ENCODE measurements at regions not wholly inside any gene's neighbourhood (a gene's known extent, or its start where the extent isn't known, plus 50 kb on each side); places are given as distances from the start of the nearest gene placed in this dataset.

DNA sequence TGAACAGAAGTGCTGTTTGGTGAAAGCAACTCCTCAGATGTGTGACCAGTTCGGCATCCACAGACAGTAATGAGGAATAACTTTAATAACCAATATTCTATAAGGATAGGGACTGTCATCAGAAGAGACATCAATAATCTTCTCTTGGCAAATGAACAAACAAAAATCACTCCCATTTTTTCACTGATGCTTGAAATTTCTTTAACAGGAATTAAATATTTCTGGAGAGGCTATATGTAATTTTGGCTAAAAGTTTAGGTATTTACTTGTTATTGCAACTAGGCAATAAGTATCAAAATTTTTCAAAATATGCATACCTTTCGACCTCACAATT, 121.6 kb upstream of the EEA1 start:
- no peak overlapping the region for H3K14ac ChIP-seq (ENCODE audit: low read length)
- no peak overlapping the region for H3K27ac ChIP-seq (ENCODE audit: low read depth, low read length)
- H3K79me2 ChIP-seq (ENCODE audit: control insufficient read depth, insufficient read depth, low read length, poor library complexity), result no peaks in the 10 kb centered on the region
- no peak overlapping the region for H2BK120ac ChIP-seq (ENCODE audit: insufficient read depth, low read length, poor library complexity)
- H3K18ac ChIP-seq (ENCODE audit: low read length), result no peak overlapping the region
- no peak overlapping the region for H2AFZ ChIP-seq (ENCODE audit: insufficient read depth, low read length, poor library complexity)
- no peak for DNase-seq
- H3K27me3 ChIP-seq (ENCODE audit: insufficient read depth, low read length), result no peaks in the 10 kb centered on the region
- no peak overlapping the region for H4K8ac ChIP-seq (ENCODE audit: low read depth, low read length)
- no peaks in the 10 kb centered on the region for H3K79me1 ChIP-seq (ENCODE audit: low read length)
- no peaks in the 10 kb centered on the region for H3K36me3 ChIP-seq (ENCODE audit: control insufficient read depth in 1 of 2, insufficient read depth in 2 of 2, low read length in 2 of 2)
- H3K9me3 ChIP-seq (ENCODE audit: insufficient read depth, low read depth, low read length), result no peaks in the 10 kb centered on the region
- no CpG with 5 or more reads among the region's 2 CpGs for WGBS (ENCODE audit: extremely low coverage, insufficient coverage, insufficient read length)
- no peak overlapping the region for H3K23ac ChIP-seq (ENCODE audit: low read length)
- H2BK12ac ChIP-seq (ENCODE audit: low read length), result no peak overlapping the region
- no peak overlapping the region for H2BK5ac ChIP-seq (ENCODE audit: low read depth, low read length, poor library complexity)
- no peak overlapping the region for H2AK5ac ChIP-seq (ENCODE audit: low read length)
- H3K4me2 ChIP-seq (ENCODE audit: low read length), result no peak overlapping the region
- no peak overlapping the region for H4K12ac ChIP-seq (ENCODE audit: low read depth, low read length)
- no peak overlapping the region for H3K4me3 ChIP-seq (ENCODE audit: low read depth, low read length)
- no peaks in the 10 kb centered on the region for H3K4me1 ChIP-seq (ENCODE audit: control insufficient read depth in 1 of 2, insufficient read depth in 2 of 2, low read length in 2 of 2)
- no peak overlapping the region for H3K9ac ChIP-seq (ENCODE audit: low read length)
- H4K91ac ChIP-seq (ENCODE audit: low read depth, low read length), result no peak overlapping the region
- H3K4ac ChIP-seq (ENCODE audit: low read depth, low read length), result no peak overlapping the region

GRCh38 chr12:93054021-93054420, 124.9 kb upstream of the EEA1 start:
- H3K4ac ChIP-seq (ENCODE audit: low read depth, low read length), result no peak overlapping the region
- H3K79me2 ChIP-seq (ENCODE audit: control insufficient read depth, insufficient read depth, low read length, poor library complexity), result no peaks in the 10 kb centered on the region
- no peak overlapping the region for H3K18ac ChIP-seq (ENCODE audit: low read length)
- H3K9ac ChIP-seq (ENCODE audit: low read length), result no peak overlapping the region
- no peaks in the 10 kb centered on the region for H3K79me1 ChIP-seq (ENCODE audit: low read length)
- H2BK5ac ChIP-seq (ENCODE audit: low read depth, low read length, poor library complexity), result no peak overlapping the region
- H3K27me3 ChIP-seq (ENCODE audit: insufficient read depth, low read length), result no peaks in the 10 kb centered on the region
- no peak overlapping the region for H2BK120ac ChIP-seq (ENCODE audit: insufficient read depth, low read length, poor library complexity)
- DNase-seq, result no peak
- H3K27ac ChIP-seq (ENCODE audit: low read depth, low read length), result no peak overlapping the region
- no peak overlapping the region for H2AFZ ChIP-seq (ENCODE audit: insufficient read depth, low read length, poor library complexity)
- H3K14ac ChIP-seq (ENCODE audit: low read length), result no peak overlapping the region
- no peak overlapping the region for H3K4me2 ChIP-seq (ENCODE audit: low read length)
- H4K91ac ChIP-seq (ENCODE audit: low read depth, low read length), result no peak overlapping the region
- H2BK12ac ChIP-seq (ENCODE audit: low read length), result no peak overlapping the region
- no peak overlapping the region for H2AK5ac ChIP-seq (ENCODE audit: low read length)
- no peak overlapping the region for H3K4me3 ChIP-seq (ENCODE audit: low read depth, low read length)
- no peak overlapping the region for H4K12ac ChIP-seq (ENCODE audit: low read depth, low read length)
- no peak overlapping the region for H4K8ac ChIP-seq (ENCODE audit: low read depth, low read length)
- no peaks in the 10 kb centered on the region for H3K4me1 ChIP-seq (ENCODE audit: control insufficient read depth in 1 of 2, insufficient read depth in 2 of 2, low read length in 2 of 2)
- H3K9me3 ChIP-seq (ENCODE audit: insufficient read depth, low read depth, low read length), result no peaks in the 10 kb centered on the region
- H3K23ac ChIP-seq (ENCODE audit: low read length), result no peak overlapping the region
- H3K36me3 ChIP-seq (ENCODE audit: control insufficient read depth in 1 of 2, insufficient read depth in 2 of 2, low read length in 2 of 2), result no peaks in the 10 kb centered on the region

DNA sequence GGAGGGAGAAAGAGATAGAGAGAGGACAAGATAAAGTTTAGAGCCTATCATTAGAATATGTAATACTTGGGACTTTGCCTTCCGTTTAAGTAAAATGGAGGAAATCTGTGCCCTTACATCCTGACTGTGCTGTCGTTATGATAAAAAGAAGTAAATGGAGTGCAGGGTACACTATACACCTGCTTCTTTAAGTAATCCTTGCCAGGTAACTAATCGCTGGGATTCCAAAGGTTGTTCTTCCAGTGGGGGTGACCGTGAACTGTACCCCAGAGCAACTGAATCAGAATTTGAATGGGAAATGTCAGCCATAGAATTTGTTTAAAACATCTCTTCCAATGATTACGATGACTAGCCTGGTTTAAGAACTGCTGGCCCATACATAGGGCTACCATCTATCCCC, 126.1 kb upstream of the EEA1 start:
- H3K4me3 ChIP-seq (ENCODE audit: low read depth, low read length), result no peak overlapping the region
- no peaks in the 10 kb centered on the region for H3K79me1 ChIP-seq (ENCODE audit: low read length)
- H3K36me3 ChIP-seq (ENCODE audit: control insufficient read depth in 1 of 2, insufficient read depth in 2 of 2, low read length in 2 of 2), result no peaks in the 10 kb centered on the region
- H2BK12ac ChIP-seq (ENCODE audit: low read length), result no peak overlapping the region
- no peak overlapping the region for H2AK5ac ChIP-seq (ENCODE audit: low read length)
- H3K4ac ChIP-seq (ENCODE audit: low read depth, low read length), result no peak overlapping the region
- no peaks in the 10 kb centered on the region for H3K4me1 ChIP-seq (ENCODE audit: control insufficient read depth in 1 of 2, insufficient read depth in 2 of 2, low read length in 2 of 2)
- no peak overlapping the region for H3K4me2 ChIP-seq (ENCODE audit: low read length)
- no peak overlapping the region for H2AFZ ChIP-seq (ENCODE audit: insufficient read depth, low read length, poor library complexity)
- H3K9me3 ChIP-seq (ENCODE audit: insufficient read depth, low read depth, low read length), result no peaks in the 10 kb centered on the region
- H4K8ac ChIP-seq (ENCODE audit: low read depth, low read length), result no peak overlapping the region
- DNase-seq, result no peak
- H2BK5ac ChIP-seq (ENCODE audit: low read depth, low read length, poor library complexity), result no peak overlapping the region
- H3K9ac ChIP-seq (ENCODE audit: low read length), result no peak overlapping the region
- no peaks in the 10 kb centered on the region for H3K27me3 ChIP-seq (ENCODE audit: insufficient read depth, low read length)
- H4K91ac ChIP-seq (ENCODE audit: low read depth, low read length), result no peak overlapping the region
- H3K18ac ChIP-seq (ENCODE audit: low read length), result no peak overlapping the region
- no peak overlapping the region for H3K23ac ChIP-seq (ENCODE audit: low read length)
- no peak overlapping the region for H3K27ac ChIP-seq (ENCODE audit: low read depth, low read length)
- no CpG with 5 or more reads among the region's 5 CpGs for WGBS (ENCODE audit: extremely low coverage, insufficient coverage, insufficient read length)
- no peaks in the 10 kb centered on the region for H3K79me2 ChIP-seq (ENCODE audit: control insufficient read depth, insufficient read depth, low read length, poor library complexity)
- H4K12ac ChIP-seq (ENCODE audit: low read depth, low read length), result no peak overlapping the region
- H2BK120ac ChIP-seq (ENCODE audit: insufficient read depth, low read length, poor library complexity), result no peak overlapping the region
- no peak overlapping the region for H3K14ac ChIP-seq (ENCODE audit: low read length)

DNA sequence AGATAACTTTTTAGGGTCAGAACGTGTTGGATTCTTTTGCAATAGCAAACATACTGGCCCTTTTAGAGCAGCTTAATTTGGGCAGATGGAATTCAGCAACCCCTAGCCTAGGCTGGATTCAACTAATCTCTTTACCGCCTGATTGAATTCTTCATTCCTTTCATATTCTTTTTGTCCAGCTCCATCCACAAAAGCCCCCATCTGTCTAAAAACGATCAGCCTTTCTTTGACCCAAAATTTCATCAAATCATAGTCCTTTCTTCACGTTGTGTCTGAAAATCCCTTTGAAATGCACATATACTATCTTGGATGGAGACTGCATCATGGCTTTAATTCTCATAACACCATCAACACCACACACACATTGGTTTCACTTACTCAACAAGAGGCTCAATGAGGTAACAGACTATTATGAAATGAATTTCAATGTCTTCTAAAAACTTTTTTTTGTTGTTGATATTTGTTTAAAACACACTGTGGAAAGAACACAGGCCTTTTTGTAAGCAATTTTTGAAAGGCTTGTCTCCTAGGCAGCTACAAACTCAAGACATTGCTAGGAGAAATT, 128.0 kb upstream of the EEA1 start:
- DNase-seq, result no peak
- Histone ChIP-seq H2BK12ac (ENCODE audit: low read length) (no peak overlapping the region), H3K4me3 (ENCODE audit: low read depth, low read length) (no peak overlapping the region), H2BK120ac (ENCODE audit: insufficient read depth, low read length, poor library complexity) (no peak overlapping the region), H4K91ac (ENCODE audit: low read depth, low read length) (no peak overlapping the region), H3K79me2 (ENCODE audit: control insufficient read depth, insufficient read depth, low read length, poor library complexity) (no peaks in the 10 kb centered on the region), H3K79me1 (ENCODE audit: low read length) (no peaks in the 10 kb centered on the region), H3K9me3 (ENCODE audit: insufficient read depth, low read depth, low read length) (no peaks in the 10 kb centered on the region), H4K8ac (ENCODE audit: low read depth, low read length) (no peak overlapping the region), H3K36me3 (ENCODE audit: control insufficient read depth in 1 of 2, insufficient read depth in 2 of 2, low read length in 2 of 2) (no peaks in the 10 kb centered on the region), H2BK5ac (ENCODE audit: low read depth, low read length, poor library complexity) (no peak overlapping the region), H3K4me1 (ENCODE audit: control insufficient read depth in 1 of 2, insufficient read depth in 2 of 2, low read length in 2 of 2) (no peaks in the 10 kb centered on the region), H3K14ac (ENCODE audit: low read length) (no peak overlapping the region), H3K4ac (ENCODE audit: low read depth, low read length) (no peak overlapping the region), H2AFZ (ENCODE audit: insufficient read depth, low read length, poor library complexity) (no peak overlapping the region), H3K4me2 (ENCODE audit: low read length) (no peak overlapping the region), H2AK5ac (ENCODE audit: low read length) (no peak overlapping the region), H3K27ac (ENCODE audit: low read depth, low read length) (no peak overlapping the region), H3K9ac (ENCODE audit: low read length) (no peak overlapping the region), H3K27me3 (ENCODE audit: insufficient read depth, low read length) (no peaks in the 10 kb centered on the region), H3K18ac (ENCODE audit: low read length) (no peak overlapping the region), H4K12ac (ENCODE audit: low read depth, low read length) (no peak overlapping the region), H3K23ac (ENCODE audit: low read length) (no peak overlapping the region)
- WGBS (ENCODE audit: extremely low coverage, insufficient coverage, insufficient read length), result no CpG with 5 or more reads among the region's 4 CpGs
